Omental fat pad (tissue), 3 donors: ENCODE measurements at regions not wholly inside any gene's neighbourhood (a gene's known extent, or its start where the extent isn't known, plus 50 kb on each side); places are given as distances from the start of the nearest gene placed in this dataset.

Experiments used
- ATAC-seq: fragments of 150-250 bp; one replicate; pipeline ENCODE4 v1.9.1; 2016; ENCODE audit warnings: mild to moderate bottlenecking, moderate library complexity; ENCODE audit not compliant: low FRiP score
- DNase-seq: peaks from one replicate; pipeline ENCODE4 v3.0.0-alpha.2; 2019; ENCODE audit warnings: low spot score
- TF ChIP-seq, protein P1 (sequence below), 3 donors: fragments of 450-650 bp; IDR thresholded peaks; one replicate each; pipeline ENCODE4 v1.5.1; 2016 to 2017; ENCODE audit warnings: antibody characterized with exemption in 3 of 3, mild to moderate bottlenecking in 3 of 3, moderate library complexity in 2 of 3

DNA sequence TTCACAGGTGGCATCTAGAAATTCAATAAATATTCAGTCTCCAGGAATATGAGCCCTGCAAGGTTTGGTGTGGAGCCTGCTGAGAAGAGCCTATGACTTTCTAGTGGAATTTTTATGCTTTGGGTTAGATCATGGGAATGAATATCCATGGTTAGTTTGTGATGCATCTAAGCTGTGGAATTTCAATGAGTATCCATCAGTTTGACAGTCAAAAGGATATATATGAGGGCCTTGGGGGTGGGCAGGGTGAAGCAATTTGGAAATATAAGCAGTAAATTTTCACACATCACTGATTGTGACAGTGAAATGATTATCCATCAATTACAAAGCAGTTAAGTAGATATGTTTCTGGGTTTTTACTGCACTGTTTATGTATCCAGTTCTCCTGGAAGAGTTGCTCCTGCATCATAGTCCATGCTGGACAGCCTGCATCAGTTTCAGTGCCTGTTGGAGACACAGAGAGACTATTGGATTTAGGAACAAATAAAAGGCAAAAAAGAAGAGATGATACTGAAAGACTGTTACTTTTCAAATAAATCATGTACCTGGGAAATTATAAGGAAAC lies 530.8 kb downstream of the MFSD1 start:
- DNase-seq (no peak), ATAC-seq (no peak)
- TF ChIP-seq, protein P1, sequence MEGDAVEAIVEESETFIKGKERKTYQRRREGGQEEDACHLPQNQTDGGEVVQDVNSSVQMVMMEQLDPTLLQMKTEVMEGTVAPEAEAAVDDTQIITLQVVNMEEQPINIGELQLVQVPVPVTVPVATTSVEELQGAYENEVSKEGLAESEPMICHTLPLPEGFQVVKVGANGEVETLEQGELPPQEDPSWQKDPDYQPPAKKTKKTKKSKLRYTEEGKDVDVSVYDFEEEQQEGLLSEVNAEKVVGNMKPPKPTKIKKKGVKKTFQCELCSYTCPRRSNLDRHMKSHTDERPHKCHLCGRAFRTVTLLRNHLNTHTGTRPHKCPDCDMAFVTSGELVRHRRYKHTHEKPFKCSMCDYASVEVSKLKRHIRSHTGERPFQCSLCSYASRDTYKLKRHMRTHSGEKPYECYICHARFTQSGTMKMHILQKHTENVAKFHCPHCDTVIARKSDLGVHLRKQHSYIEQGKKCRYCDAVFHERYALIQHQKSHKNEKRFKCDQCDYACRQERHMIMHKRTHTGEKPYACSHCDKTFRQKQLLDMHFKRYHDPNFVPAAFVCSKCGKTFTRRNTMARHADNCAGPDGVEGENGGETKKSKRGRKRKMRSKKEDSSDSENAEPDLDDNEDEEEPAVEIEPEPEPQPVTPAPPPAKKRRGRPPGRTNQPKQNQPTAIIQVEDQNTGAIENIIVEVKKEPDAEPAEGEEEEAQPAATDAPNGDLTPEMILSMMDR (IDR thresholded peaks at IDR 0.05), result no peak

DNA sequence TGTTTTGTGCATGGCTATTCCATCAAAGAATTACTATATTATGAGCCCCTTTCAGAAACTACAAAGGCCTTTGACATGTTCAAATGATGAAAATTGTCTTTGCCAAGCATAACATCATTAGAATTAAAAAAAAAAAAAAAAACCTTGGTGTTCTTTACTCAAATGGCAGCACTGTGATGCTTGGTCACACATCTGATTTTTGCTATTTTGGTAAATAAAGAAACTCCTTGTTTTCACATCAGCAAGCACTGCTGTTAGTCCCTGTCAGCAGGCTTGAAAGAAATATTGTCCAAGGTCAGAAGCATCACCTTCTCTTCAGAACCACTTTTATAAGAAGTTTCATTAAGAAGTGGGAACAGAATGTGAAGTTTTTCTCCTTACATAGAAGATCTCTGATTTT lies 537.3 kb downstream of the MFSD1 start:
- TF ChIP-seq, protein P1 (IDR thresholded peaks at IDR 0.05), result no peak
- DNase-seq (no peak), ATAC-seq (no peak)

DNA sequence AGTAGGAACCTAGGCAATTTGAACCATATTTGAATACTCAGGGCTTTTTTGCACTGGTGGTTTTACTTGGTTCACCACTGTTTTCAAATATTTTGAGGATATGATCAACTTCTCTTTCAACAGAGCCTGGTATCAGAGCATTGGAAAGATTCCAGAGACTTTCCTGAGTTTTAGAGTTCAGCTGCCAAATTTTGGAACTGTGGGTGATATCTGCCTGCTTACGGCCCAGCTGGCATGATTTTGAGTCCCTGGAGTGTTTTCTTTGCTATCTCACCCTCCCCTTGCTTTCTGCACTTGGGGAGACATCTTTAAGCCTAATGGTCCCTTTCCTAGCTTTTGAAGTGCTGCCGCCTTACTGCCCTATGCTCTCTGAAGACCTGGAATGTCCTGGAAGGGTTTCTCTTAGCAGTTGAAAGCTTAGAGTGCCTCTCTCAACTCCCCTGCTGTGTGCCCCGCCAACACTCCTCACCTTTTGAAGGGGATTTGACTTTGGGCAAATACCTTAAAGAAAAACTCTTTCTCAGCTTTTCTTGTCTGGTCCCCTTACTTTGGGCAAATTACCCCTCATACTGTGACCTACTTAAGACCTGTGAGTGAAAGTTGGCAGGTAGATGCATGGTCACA lies 539.1 kb downstream of the MFSD1 start:
- ATAC-seq (no peak), DNase-seq (no peak)
- TF ChIP-seq, protein P1 (IDR thresholded peaks at IDR 0.05), result no peak

DNA sequence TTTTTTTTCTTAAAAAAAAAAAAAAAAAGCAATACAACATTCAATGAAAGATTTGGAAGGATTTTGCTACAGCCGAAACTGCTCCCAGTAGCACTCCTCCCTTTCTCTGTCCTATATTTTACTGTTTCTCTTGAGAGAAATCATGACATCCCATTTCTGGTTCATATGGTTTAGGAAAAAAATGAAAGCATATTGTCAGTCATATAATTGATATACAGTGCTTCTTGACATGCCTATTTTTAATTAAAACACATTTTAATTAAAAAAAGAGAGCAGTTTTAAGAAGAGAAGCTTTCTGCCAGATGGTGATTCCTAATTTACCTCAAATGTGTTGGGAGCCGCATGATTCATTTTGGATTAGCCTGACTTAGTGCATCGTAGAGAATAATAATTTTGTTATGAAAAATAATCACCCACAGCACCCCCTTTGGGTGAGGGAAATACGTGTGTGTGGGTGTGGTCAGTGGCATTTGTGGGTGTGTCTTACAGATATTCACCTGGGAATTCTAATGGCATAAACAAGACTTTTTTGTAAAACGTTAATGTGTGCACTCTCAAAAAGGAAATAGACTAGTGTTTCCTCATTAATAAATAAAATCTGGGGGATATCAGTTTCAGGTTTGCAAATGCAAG lies 544.5 kb downstream of the MFSD1 start:
- ATAC-seq (no peak), DNase-seq (no peak)
- TF ChIP-seq, protein P1 (IDR thresholded peaks at IDR 0.05), result no peak

DNA sequence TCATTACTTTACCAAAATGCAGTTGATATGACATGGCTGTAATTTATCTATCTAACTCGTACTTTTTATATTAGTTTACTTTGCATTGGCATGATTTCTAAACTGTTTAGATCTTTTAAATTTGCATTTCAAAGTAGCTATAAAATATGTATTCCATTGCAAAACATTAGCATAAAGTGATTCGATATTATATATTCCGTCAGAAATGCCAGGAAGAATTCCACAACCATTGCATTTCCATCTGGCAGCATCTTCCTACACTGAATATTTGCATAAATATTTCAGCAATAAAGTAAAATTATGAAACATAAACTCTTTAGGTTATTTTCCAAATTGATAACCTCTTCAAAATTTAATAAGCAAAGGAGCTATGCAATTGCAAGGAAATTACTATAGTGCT lies 546.6 kb downstream of the MFSD1 start:
- DNase-seq (no peak), ATAC-seq (no peak)
- TF ChIP-seq, protein P1 (IDR thresholded peaks at IDR 0.05), result no peak

DNA sequence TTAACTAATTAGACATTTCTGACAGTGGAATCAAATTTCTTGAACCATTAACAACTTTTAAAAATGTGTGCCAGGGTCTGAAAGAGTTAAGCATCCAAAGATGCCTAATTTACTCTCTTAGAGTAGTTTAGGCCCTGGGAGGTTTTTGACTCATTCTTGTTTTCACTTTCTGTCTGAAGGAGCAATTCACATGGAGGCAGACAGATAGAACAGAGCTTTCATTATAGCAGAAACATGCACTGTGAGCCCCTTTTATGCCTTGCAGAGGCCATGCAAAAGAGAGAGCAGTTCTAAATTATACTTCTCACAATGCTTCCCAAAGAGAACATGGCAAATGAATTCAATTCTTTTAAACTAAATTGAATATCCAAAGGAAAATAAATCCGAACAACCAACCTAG lies 554.8 kb downstream of the MFSD1 start:
- ATAC-seq, result no peak
- TF ChIP-seq, protein P1 (IDR thresholded peaks at IDR 0.05), result no peak
- no peak for DNase-seq

DNA sequence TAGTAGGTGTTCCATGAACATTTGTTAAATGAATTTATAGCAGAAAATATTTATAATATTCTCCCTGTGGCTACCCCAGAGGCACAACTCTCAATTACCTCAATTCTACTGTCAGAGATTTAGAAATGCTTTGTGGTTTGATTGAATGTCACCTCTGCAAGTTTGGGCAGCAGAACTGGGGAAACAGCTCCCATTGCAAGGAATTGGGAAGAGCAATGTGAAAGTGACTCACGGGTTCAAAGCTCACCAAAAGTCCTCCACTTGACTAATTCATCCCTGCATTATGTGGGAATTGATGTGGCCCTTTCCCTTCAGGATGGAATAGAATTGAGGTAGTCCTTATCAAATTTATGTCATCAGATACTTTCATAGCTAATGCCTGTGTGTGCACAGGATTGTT lies 562.7 kb downstream of the MFSD1 start:
- ATAC-seq, result no peak
- TF ChIP-seq, protein P1 (IDR thresholded peaks at IDR 0.05), result no peak
- no peak for DNase-seq
